ENCODE measurements at regions not wholly inside any gene's neighbourhood (a gene's known extent, or its start where the extent isn't known, plus 50 kb on each side); places are given as distances from the start of the nearest gene placed in this dataset.

- Histone ChIP-seq H3F3A (ENCODE audit: control insufficient read depth, insufficient read depth) (no peaks in the 10 kb centered on the region), H3K79me2 (ENCODE audit: control insufficient read depth, low read length) (no peaks in the 10 kb centered on the region), H3K4me2 (ENCODE audit: low read length) (no peak overlapping the region)
Observed at GRCh38 chr5:92081958-92082712, 699.0 kb upstream of the ARRDC3 start.

GRCh38 chr5:92070786-92071185 is 687.7 kb upstream of the ARRDC3 start:
- H3K9me2 ChIP-seq (replicated peaks; ENCODE audit: control insufficient read depth, low read length): no peaks in the 10 kb centered on the region
- no peaks in the 10 kb centered on the region for H3K4me1 ChIP-seq (ENCODE audit: control insufficient read depth, low read length)
- no peak overlapping the region for H3K4me2 ChIP-seq (ENCODE audit: low read length)
- no peaks in the 10 kb centered on the region for H4K20me1 ChIP-seq (ENCODE audit: control insufficient read depth, insufficient read depth, low read depth, low read length)
- TF ChIP-seq EZH2phosphoT487 (IDR thresholded peaks at IDR 0.05; ENCODE audit: borderline replicate concordance, low read length) (no peak), CTCF (IDR thresholded peaks at IDR 0.05; ENCODE audit: low read depth, low read length, poor library complexity, severe bottlenecking) (no peak)
- H3K9me3 ChIP-seq (ENCODE audit: control insufficient read depth, insufficient read depth, low read length): no peaks in the 10 kb centered on the region
- H3K36me3 ChIP-seq (ENCODE audit: control insufficient read depth, low read length): no peaks in the 10 kb centered on the region
- no peak overlapping the region for H3K27ac ChIP-seq (ENCODE audit: low read depth, low read length)
- no peaks in the 10 kb centered on the region for H3K27me3 ChIP-seq (ENCODE audit: control insufficient read depth, low read length)
- H3K79me2 ChIP-seq (ENCODE audit: control insufficient read depth, low read length): no peaks in the 10 kb centered on the region
- H3F3A ChIP-seq (ENCODE audit: control insufficient read depth, insufficient read depth): no peaks in the 10 kb centered on the region
- H3K4me3 ChIP-seq (ENCODE audit: low read length): no peak overlapping the region

More at GRCh38 chr5:92081958-92082712, 699.0 kb upstream of the ARRDC3 start:
- Histone ChIP-seq H3K9me2 (replicated peaks; ENCODE audit: control insufficient read depth, low read length) (no peaks in the 10 kb centered on the region), H3K27ac (ENCODE audit: low read depth, low read length) (no peak overlapping the region), H4K20me1 (ENCODE audit: control insufficient read depth, insufficient read depth, low read depth, low read length) (no peaks in the 10 kb centered on the region), H3K36me3 (ENCODE audit: control insufficient read depth, low read length) (no peaks in the 10 kb centered on the region), H3K4me1 (ENCODE audit: control insufficient read depth, low read length) (no peaks in the 10 kb centered on the region), H3K27me3 (ENCODE audit: control insufficient read depth, low read length) (no peaks in the 10 kb centered on the region), H3K4me3 (ENCODE audit: low read length) (no peak overlapping the region), H3K9me3 (ENCODE audit: control insufficient read depth, insufficient read depth, low read length) (no peaks in the 10 kb centered on the region)
- TF ChIP-seq EZH2phosphoT487 (IDR thresholded peaks at IDR 0.05; ENCODE audit: borderline replicate concordance, low read length) (no peak), CTCF (IDR thresholded peaks at IDR 0.05; ENCODE audit: low read depth, low read length, poor library complexity, severe bottlenecking) (no peak)

- no peaks in the 10 kb centered on the region for H3K27me3 ChIP-seq (ENCODE audit: control insufficient read depth, low read length)
- H3F3A ChIP-seq (ENCODE audit: control insufficient read depth, insufficient read depth): no peaks in the 10 kb centered on the region
- H3K9me3 ChIP-seq (ENCODE audit: control insufficient read depth, insufficient read depth, low read length): no peaks in the 10 kb centered on the region
- no peak for TF ChIP-seq EZH2phosphoT487 (IDR thresholded peaks at IDR 0.05; ENCODE audit: borderline replicate concordance, low read length)
- TF ChIP-seq CTCF (IDR thresholded peaks at IDR 0.05; ENCODE audit: low read depth, low read length, poor library complexity, severe bottlenecking): no peak
- H3K27ac ChIP-seq (ENCODE audit: low read depth, low read length): no peak overlapping the region
- H3K9me2 ChIP-seq (replicated peaks; ENCODE audit: control insufficient read depth, low read length): no peaks in the 10 kb centered on the region
- no peak overlapping the region for H3K4me3 ChIP-seq (ENCODE audit: low read length)
- H3K4me1 ChIP-seq (ENCODE audit: control insufficient read depth, low read length): no peaks in the 10 kb centered on the region
- no peak overlapping the region for H3K4me2 ChIP-seq (ENCODE audit: low read length)
- no peaks in the 10 kb centered on the region for H3K36me3 ChIP-seq (ENCODE audit: control insufficient read depth, low read length)
- H4K20me1 ChIP-seq (ENCODE audit: control insufficient read depth, insufficient read depth, low read depth, low read length): no peaks in the 10 kb centered on the region
- H3K79me2 ChIP-seq (ENCODE audit: control insufficient read depth, low read length): no peaks in the 10 kb centered on the region
Observed at GRCh38 chr5:92064993-92065392, 681.9 kb upstream of the ARRDC3 start.

Measured in DOHH2 (cell line).